GM20000 (cell line): ENCODE measurements at regions not wholly inside any gene's neighbourhood (a gene's known extent, or its start where the extent isn't known, plus 50 kb on each side); places are given as distances from the start of the nearest gene placed in this dataset.
"Not testable (repeated sequence)": the region's sequence is repeated elsewhere in the genome, so short reads cannot be mapped to it uniquely, and the experiment has no call there.

ENCODE experiments used
- DNase-seq: peaks from one replicate; pipeline ENCODE4 v3.0.0; 2012; ENCODE audit warnings: low spot score
- CTCF ChIP-seq: IDR thresholded peaks from 2 replicates; pipeline ENCODE4 v1.5.1; 2012; ENCODE audit warnings: mild to moderate bottlenecking, control low read depth; ENCODE audit errors: extremely low read depth, missing control alignments

GRCh38 chr11:43135966-43136534 lies 175.7 kb upstream of the API5 start:
- DNase-seq: no peak
- TF ChIP-seq CTCF: no peak

GRCh38 chr11:43138621-43139140 lies 173.1 kb upstream of the API5 start:
- DNase-seq: no peak
- no peak for TF ChIP-seq CTCF

GRCh38 chr11:43145653-43146052 lies 166.1 kb upstream of the API5 start:
- no peak for TF ChIP-seq CTCF
- peak; percentile 38 for DNase-seq

- no peak for TF ChIP-seq CTCF
- no peak for DNase-seq
Observed at GRCh38 chr11:43150697-43151096, 161.1 kb upstream of the API5 start.

GRCh38 chr11:43164831-43165230 lies 147.0 kb upstream of the API5 start:
- DNase-seq: no peak
- no peak for TF ChIP-seq CTCF

GRCh38 chr11:43165393-43165792 lies 146.4 kb upstream of the API5 start:
- not testable (repeated sequence) for DNase-seq

GRCh38 chr11:43168241-43168640 lies 143.6 kb upstream of the API5 start:
- not testable (repeated sequence) for DNase-seq

GRCh38 chr11:43172477-43172876 lies 139.3 kb upstream of the API5 start:
- DNase-seq: no peak
- no peak for TF ChIP-seq CTCF
